Astrocyte (in vitro differentiated cells and primary cell): ENCODE measurements at regions not wholly inside any gene's neighbourhood (a gene's known extent, or its start where the extent isn't known, plus 50 kb on each side); places are given as distances from the start of the nearest gene placed in this dataset.

Source experiments
- EZH2 ChIP-seq: IDR thresholded peaks from 2 replicates; pipeline ENCODE4 v1.6.1; 2012; ENCODE audit warnings: mild to moderate bottlenecking, low read length, inconsistent platforms; ENCODE audit not compliant: insufficient read depth
- TF ChIP-seq, protein P1 (sequence below): IDR thresholded peaks from 2 replicates; pipeline ENCODE4 v1.5.1; 2011; ENCODE audit warnings: low read depth, mild to moderate bottlenecking, inconsistent platforms, low read length, moderate library complexity; ENCODE audit not compliant: insufficient read depth

DNA sequence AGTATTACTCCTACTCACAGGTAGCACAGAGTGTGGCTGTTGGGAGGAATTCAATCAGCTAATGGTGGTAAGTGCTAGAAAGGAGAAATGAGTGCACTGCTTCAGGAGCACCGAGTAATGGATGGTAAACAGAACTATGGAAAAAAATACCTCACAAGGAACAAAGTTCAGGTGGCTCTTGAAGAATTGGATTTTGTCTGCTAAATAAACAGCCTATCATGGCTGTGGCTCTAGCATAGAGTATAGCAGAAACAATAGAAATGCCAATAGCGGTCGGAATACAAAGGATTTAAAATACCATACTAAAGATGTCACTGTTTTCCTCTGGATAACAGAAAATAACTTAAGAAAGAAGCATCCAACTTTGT, 482.5 kb downstream of the NUP35 start:
- TF ChIP-seq, protein P1, sequence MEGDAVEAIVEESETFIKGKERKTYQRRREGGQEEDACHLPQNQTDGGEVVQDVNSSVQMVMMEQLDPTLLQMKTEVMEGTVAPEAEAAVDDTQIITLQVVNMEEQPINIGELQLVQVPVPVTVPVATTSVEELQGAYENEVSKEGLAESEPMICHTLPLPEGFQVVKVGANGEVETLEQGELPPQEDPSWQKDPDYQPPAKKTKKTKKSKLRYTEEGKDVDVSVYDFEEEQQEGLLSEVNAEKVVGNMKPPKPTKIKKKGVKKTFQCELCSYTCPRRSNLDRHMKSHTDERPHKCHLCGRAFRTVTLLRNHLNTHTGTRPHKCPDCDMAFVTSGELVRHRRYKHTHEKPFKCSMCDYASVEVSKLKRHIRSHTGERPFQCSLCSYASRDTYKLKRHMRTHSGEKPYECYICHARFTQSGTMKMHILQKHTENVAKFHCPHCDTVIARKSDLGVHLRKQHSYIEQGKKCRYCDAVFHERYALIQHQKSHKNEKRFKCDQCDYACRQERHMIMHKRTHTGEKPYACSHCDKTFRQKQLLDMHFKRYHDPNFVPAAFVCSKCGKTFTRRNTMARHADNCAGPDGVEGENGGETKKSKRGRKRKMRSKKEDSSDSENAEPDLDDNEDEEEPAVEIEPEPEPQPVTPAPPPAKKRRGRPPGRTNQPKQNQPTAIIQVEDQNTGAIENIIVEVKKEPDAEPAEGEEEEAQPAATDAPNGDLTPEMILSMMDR = no peak
- TF ChIP-seq EZH2 = no peak
